Left kidney (tissue), 1 donor: ENCODE measurements at regions not wholly inside any gene's neighbourhood (a gene's known extent, or its start where the extent isn't known, plus 50 kb on each side); places are given as distances from the start of the nearest gene placed in this dataset.

ENCODE experiments used
- DNase-seq: peaks from one replicate; pipeline ENCODE4 v3.0.0-alpha.2; 2013

GRCh38 chr6:24051942-24052589 lies 73.9 kb upstream of the NRSN1 start:
- no peak for DNase-seq

DNA sequence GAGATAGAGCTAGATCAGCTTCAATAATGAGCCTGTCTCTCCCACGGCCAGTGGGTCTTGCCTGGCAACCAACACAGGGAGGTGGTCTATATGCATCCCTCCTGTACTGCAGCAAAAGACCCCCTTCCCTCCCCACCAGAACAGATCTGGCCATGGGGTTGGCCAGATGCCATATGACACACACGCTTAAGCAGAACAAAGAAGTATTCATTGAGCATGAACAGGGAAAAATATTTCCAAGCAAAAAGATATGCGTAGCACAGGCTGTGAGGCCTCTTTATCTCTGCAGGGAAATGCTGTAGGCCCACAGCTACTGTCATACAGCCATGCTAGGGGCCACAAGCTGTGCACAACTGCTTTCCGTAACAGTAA lies 73.4 kb upstream of the NRSN1 start:
- DNase-seq, result no peak

- DNase-seq, result no peak
Observed at GRCh38 chr6:24053057-24053456, 73.0 kb upstream of the NRSN1 start.

DNA sequence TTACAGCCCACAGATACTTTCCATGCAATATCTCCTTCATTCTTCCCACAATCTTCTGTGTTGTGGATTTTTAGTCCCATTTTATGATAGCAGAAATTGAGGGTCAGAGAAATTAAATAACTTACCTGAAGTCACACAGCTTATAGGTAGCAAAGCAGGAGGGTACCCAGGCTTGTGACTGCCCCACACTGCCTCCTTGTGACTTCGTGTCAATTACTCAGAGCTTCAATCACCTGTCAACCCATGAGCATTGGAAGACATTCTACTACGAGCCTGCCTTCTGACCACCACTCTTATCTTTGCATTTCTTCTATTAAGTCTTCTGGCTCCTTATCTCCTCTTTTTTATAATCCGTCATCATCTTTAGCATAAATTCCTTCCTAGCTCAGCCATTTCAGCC lies 71.6 kb upstream of the NRSN1 start:
- DNase-seq, result no peak

GRCh38 chr6:24056567-24056966 lies 69.4 kb upstream of the NRSN1 start:
- no peak for DNase-seq

DNA sequence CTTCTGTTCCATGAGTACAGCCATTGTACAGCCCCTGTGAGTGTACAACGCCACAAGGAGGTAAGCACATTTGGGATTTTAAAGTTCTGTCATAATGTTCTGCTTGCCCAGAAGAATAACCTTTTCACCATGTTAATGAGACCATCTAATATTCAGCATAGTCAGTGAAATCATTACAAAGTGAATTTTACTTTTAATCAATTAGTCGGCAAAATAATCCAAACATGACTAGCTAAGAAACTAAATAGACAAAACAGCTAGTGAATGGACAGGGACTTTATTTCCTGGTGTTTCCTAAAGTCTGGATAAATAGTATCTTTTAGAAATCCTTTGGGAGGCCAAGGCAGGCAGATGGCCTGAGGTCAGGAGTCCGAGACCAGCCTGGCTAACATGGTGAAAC lies 69.0 kb upstream of the NRSN1 start:
- DNase-seq, result no peak

- DNase-seq, result no peak
Observed at GRCh38 chr6:24060982-24061754, 64.8 kb upstream of the NRSN1 start.

DNA sequence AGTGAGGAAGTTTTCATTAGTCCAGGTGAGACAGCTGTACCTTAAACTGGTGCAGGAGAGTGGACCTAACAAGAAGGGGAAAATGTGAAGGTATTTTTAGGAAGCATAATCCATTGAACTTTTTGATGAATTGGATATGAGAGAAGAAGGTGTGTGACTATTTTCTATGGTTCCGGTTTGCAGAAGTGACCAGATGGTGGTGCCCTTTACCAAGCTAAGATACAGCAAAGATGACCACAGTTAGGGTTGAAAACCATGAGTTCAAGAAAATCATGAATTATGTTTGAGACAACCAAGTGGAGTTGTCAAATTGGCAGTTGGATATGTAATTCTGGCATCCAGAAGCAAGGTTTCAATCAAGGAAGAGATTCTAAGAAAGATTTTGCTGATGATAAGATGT lies 61.9 kb upstream of the NRSN1 start:
- DNase-seq, result peak; percentile 29

GRCh38 chr6:24064832-24065231 lies 61.2 kb upstream of the NRSN1 start:
- no peak for DNase-seq

- DNase-seq, result no peak
Observed at GRCh38 chr6:24069526-24069925, 56.5 kb upstream of the NRSN1 start.

- DNase-seq, result no peak
Observed at GRCh38 chr6:24072038-24072746, 53.8 kb upstream of the NRSN1 start.

DNA sequence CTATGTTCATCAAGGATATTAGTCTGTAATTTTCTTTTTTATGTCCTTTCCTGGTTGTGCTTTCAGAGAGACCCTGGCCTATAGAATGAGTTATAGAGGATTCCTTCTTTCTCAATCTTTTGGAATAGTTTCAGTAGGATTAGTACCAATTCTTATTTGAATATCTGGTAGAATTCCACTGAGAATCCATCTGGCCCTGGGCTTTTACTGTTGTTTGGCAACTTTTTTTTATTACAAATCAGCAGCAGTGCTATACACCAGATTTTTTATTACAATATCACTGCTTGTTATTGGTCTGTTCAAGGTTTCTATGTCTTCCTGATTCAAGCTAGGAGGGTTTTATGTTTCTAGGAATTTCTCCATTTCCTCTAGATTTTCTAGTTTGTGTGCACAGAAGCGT lies 50.0 kb upstream of the NRSN1 start:
- DNase-seq, result no peak
